ENCODE measurements at regions not wholly inside any gene's neighbourhood (a gene's known extent, or its start where the extent isn't known, plus 50 kb on each side); places are given as distances from the start of the nearest gene placed in this dataset.

- no peak for TF ChIP-seq CTCF (conservative IDR thresholded peaks at IDR 0.05; ENCODE audit: low read depth)
- H3K27ac ChIP-seq = no peak overlapping the region
- no peak for DNase-seq (ENCODE audit: low spot score)
- POLR2A ChIA-PET (ENCODE audit: low non-redundant PET) = no interaction called here
- CTCF ChIA-PET = no interaction called here
Measured at GRCh38 chr7:157088136-157088535, 50.6 kb upstream of the UBE3C start.

Measured in RWPE1 (cell line).